IMR-90 (cell line): ENCODE measurements at regions not wholly inside any gene's neighbourhood (a gene's known extent, or its start where the extent isn't known, plus 50 kb on each side); places are given as distances from the start of the nearest gene placed in this dataset.

Experiments
- CEBPB ChIP-seq: IDR thresholded peaks from 2 replicates; pipeline ENCODE4 v1.6.1; 2012; ENCODE audit warnings: low read depth, low read length, improper control_type of control experiment
- CTCF ChIP-seq: conservative IDR thresholded peaks from 2 replicates; pipeline ENCODE4 v1.5.1; 2012; ENCODE audit warnings: mild to moderate bottlenecking, low read depth, low read length, improper control_type of control experiment
- MAZ ChIP-seq: IDR thresholded peaks from 2 replicates; pipeline ENCODE4 v1.6.1; 2012; ENCODE audit warnings: low read depth, mild to moderate bottlenecking, low read length, improper control_type of control experiment, moderate library complexity, borderline replicate concordance
- POLR2A ChIP-seq: IDR thresholded peaks from 2 replicates; pipeline ENCODE4 v1.6.1; 2012; ENCODE audit warnings: mild to moderate bottlenecking, low read depth, low read length
- RAD21 ChIP-seq: IDR thresholded peaks from 2 replicates; pipeline ENCODE4 v1.6.1; 2012; ENCODE audit warnings: low read length, improper control_type of control experiment
- RCOR1 ChIP-seq: IDR thresholded peaks from 2 replicates; pipeline ENCODE4 v1.6.1; 2012; ENCODE audit warnings: mild to moderate bottlenecking, low read length, improper control_type of control experiment; ENCODE audit not compliant: insufficient replicate concordance
- RFX5 ChIP-seq: IDR thresholded peaks from 2 replicates; pipeline ENCODE4 v1.8.0; 2012; ENCODE audit warnings: low read depth, mild to moderate bottlenecking, low read length, moderate library complexity
- SMC3 ChIP-seq: fragments of 150-350 bp; IDR thresholded peaks from 2 replicates; pipeline ENCODE4 v1.6.1; 2016; ENCODE audit warnings: low read depth, mild to moderate bottlenecking, antibody characterized with exemption, low read length, moderate library complexity
- TF ChIP-seq, protein P1 (sequence below): fragments of 150-350 bp; IDR thresholded peaks from 2 replicates; pipeline ENCODE4 v1.6.1; 2017; ENCODE audit warnings: mild to moderate bottlenecking, antibody characterized with exemption, low read length, low read depth

DNA sequence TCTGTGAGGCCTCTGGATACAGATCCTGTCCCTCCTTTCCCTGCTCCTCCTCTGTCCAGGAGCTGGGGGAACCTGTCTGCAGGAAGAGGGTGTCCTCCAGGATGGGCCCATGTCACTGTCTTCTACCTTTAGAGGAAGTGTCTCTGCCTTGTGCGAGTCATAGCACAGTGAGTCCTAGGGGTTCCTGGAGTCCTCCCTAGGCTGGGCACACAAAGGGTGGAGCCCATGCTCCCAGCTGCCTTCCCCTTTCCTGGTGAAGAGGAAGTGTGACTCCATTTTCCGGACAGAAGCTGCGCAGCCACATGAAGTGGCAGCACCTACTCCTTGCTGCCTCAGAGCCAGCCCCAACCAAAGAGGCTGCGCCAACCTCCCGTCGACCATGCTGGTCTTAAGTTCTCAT, 112.2 kb downstream of the CTTN start:
- no peak for TF ChIP-seq CTCF
- no peak for TF ChIP-seq SMC3
- TF ChIP-seq, protein P1, sequence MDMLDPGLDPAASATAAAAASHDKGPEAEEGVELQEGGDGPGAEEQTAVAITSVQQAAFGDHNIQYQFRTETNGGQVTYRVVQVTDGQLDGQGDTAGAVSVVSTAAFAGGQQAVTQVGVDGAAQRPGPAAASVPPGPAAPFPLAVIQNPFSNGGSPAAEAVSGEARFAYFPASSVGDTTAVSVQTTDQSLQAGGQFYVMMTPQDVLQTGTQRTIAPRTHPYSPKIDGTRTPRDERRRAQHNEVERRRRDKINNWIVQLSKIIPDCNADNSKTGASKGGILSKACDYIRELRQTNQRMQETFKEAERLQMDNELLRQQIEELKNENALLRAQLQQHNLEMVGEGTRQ: no peak
- no peak for TF ChIP-seq POLR2A
- no peak for TF ChIP-seq CEBPB
- TF ChIP-seq RCOR1: no peak
- TF ChIP-seq RAD21: no peak
- no peak for TF ChIP-seq MAZ
- TF ChIP-seq RFX5: no peak
